Motor neuron (in vitro differentiated cells): ENCODE measurements at regions not wholly inside any gene's neighbourhood (a gene's known extent, or its start where the extent isn't known, plus 50 kb on each side); places are given as distances from the start of the nearest gene placed in this dataset.
A peak's percentile ranks its signal among the peaks of the same experiment; 100 is the strongest.

Experiments used
- ATAC-seq, 8 experiments: fragments of 200-7000 bp; cut with Tn5 transposase; replicated peaks in 6 of 8; 2 replicates each; pipeline ENCODE4 v1.8.0; 2021; ENCODE audit warnings: mild to moderate bottlenecking in 8 of 8, moderate library complexity in 8 of 8
- H3K27ac ChIP-seq, 2 donors: fragments of 250-450 bp; sonication (Bioruptor Pico); 2 replicates each; pipeline ENCODE4 v1.9.0; 2021; ENCODE audit warnings: antibody characterized with exemption in 2 of 2, mild to moderate bottlenecking in 2 of 2, moderate library complexity in 1 of 2
- H3K4me1 ChIP-seq, 2 donors: fragments of 250-450 bp; sonication (Bioruptor Pico); replicated peaks in 1 of 2; 2 replicates each; pipeline ENCODE4 v1.6.1; 2021; ENCODE audit warnings: antibody characterized with exemption in 2 of 2, mild to moderate bottlenecking in 2 of 2, moderate library complexity in 1 of 2
- H3K4me3 ChIP-seq, 5 donors: fragments of 250-450 bp; sonication (Bioruptor Pico); 2 replicates each; pipeline ENCODE4 v1.9.0; 2021; ENCODE audit warnings: antibody characterized with exemption in 5 of 5, mild to moderate bottlenecking in 5 of 5, moderate library complexity in 4 of 5
- WGBS, 10 experiments: fragments of 450-650 bp; shearing (Covaris generic); methylation state at CpG; one replicate each; pipeline ENCODE4 v1.0.0; 2022; 5-methylcytosine and 5-hydroxymethylcytosine counted together
- in situ Hi-C, 9 experiments: fragments of 400-800 bp; cut with MboI; loops; one replicate each; pipeline ENCODE4 v1.15.0; 2021; ENCODE audit warnings: low sequenced_read_pairs in 9 of 9, low pct_unique_long_range_greater_than_20kb in 2 of 9; ENCODE audit not compliant: unreplicated experiment in 9 of 9

DNA sequence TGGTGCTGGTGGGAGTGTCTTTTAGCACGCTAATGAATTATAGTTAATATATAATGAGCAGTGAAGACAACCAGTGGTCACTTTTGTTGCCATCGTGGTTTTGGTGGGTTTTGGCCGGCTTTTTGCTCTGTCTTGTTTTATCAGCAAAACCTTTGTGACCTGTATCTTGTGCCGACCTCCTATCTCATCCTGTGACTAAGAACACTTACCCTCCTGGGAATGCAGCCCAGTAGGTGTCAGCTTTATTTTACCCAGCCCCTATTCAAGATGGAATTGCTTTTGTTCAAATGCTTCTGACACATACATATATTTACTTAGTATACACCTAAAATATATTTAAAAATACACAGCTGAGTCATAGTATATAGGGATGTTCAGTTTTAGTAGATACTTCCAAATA lies 770.3 kb downstream of the PDCD6IP start:
- in situ Hi-C loops: no loop called here
- 15 to 95% (median 55%) methylated on average over 1 to 4 of the region's 4 CpGs; no CpG with 5 or more reads in 4 of the 10 experiments for WGBS, 10 experiments
- peaks cover 0 to 3% of the 10 kb centered on the region in 2 donors for H3K4me1 ChIP-seq
- H3K27ac ChIP-seq: no peak overlapping the region
- ATAC-seq: no peak
- H3K4me3 ChIP-seq: no peak overlapping the region

GRCh38 chr3:34569437-34569836 lies 771.0 kb downstream of the PDCD6IP start:
- 0 to 43% (median 4%) methylated on average over 1 of the region's 1 CpG; no CpG with 5 or more reads in 2 of the 10 experiments for WGBS, 10 experiments
- in situ Hi-C loops: no loop called here
- peaks cover 0 to 3% of the 10 kb centered on the region in 2 donors for H3K4me1 ChIP-seq
- H3K4me3 ChIP-seq: no peak overlapping the region
- ATAC-seq: no peak
- H3K27ac ChIP-seq: no peak overlapping the region

GRCh38 chr3:34570916-34571705 lies 772.7 kb downstream of the PDCD6IP start:
- 0 to 89% (median 63%) methylated on average over 2 to 4 of the region's 4 CpGs; no CpG with 5 or more reads in 1 of the 10 experiments for WGBS, 10 experiments
- peaks cover 0 to 3% of the 10 kb centered on the region in 2 donors for H3K4me1 ChIP-seq
- no peak overlapping the region for H3K27ac ChIP-seq
- in situ Hi-C loops: no loop called here
- no peak for ATAC-seq
- H3K4me3 ChIP-seq: no peak overlapping the region

GRCh38 chr3:34571714-34572113 lies 773.3 kb downstream of the PDCD6IP start:
- in situ Hi-C loops: no loop called here
- WGBS, 10 experiments: 0 to 100% (median 80%) methylated on average over 1 of the region's 1 CpG; no CpG with 5 or more reads in 1 of the 10 experiments

GRCh38 chr3:34575776-34576175 lies 777.3 kb downstream of the PDCD6IP start:
- Histone ChIP-seq H3K27ac (no peak overlapping the region), H3K4me3 (no peak overlapping the region), H3K4me1 (no peaks in the 10 kb centered on the region)
- no peak for ATAC-seq
- in situ Hi-C loops: no loop called here
- 0 to 93% (median 52%) methylated on average over 1 to 3 of the region's 3 CpGs; no CpG with 5 or more reads in 2 of the 10 experiments for WGBS, 10 experiments

More at GRCh38 chr3:34571714-34572113, 773.3 kb downstream of the PDCD6IP start:
- Histone ChIP-seq H3K4me1 (peaks cover 0 to 3% of the 10 kb centered on the region in 2 donors), H3K4me3 (no peak overlapping the region), H3K27ac (no peak overlapping the region)
- no peak for ATAC-seq

GRCh38 chr3:34582055-34582454 lies 783.6 kb downstream of the PDCD6IP start:
- Histone ChIP-seq H3K4me1 (no peaks in the 10 kb centered on the region), H3K4me3 (no peak overlapping the region), H3K27ac (no peak overlapping the region)
- in situ Hi-C loops: no loop called here
- ATAC-seq: peak in 3 of 8 experiments; percentile 59 to 62 (median 60)

- in situ Hi-C loops: no loop called here
- Histone ChIP-seq H3K4me3 (no peak overlapping the region), H3K27ac (no peak overlapping the region), H3K4me1 (no peaks in the 10 kb centered on the region)
- 0 to 80% (median 33%) methylated on average over 1 to 2 of the region's 2 CpGs; no CpG with 5 or more reads in 1 of the 10 experiments for WGBS, 10 experiments
- ATAC-seq: no peak
Observed at GRCh38 chr3:34583451-34583850, 785.0 kb downstream of the PDCD6IP start.

- H3K27ac ChIP-seq: no peak overlapping the region
- ATAC-seq: no peak
- 40 to 56% (median 50%) methylated on average over 1 of the region's 1 CpG; no CpG with 5 or more reads in 7 of the 10 experiments for WGBS, 10 experiments
- H3K4me3 ChIP-seq: no peak overlapping the region
- in situ Hi-C loops: no loop called here
- no peaks in the 10 kb centered on the region for H3K4me1 ChIP-seq
Observed at GRCh38 chr3:34584971-34585370, 786.5 kb downstream of the PDCD6IP start.

DNA sequence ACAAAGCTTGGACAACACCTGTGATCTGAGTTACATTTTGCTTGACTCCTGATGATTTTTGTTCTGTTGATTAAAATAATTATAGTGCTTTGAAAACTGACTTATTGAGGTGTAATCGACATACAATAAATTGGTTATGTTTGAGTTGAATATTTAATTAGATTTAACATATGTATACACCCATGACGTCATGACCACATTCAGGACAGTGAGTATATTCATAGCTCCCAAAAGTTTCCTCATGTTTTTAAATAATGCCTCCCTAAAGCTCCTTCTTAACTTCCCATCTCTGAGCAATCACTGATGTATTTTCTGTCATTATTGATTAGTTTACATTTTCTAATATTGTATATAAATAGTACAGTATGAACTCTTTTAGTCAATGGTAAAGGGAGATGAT lies 801.2 kb downstream of the PDCD6IP start:
- 0 to 100% (median 0%) methylated on average over 2 of the region's 2 CpGs; no CpG with 5 or more reads in 3 of the 10 experiments for WGBS, 10 experiments
- H3K4me3 ChIP-seq: no peak overlapping the region
- in situ Hi-C loops: no loop called here
- no peak for ATAC-seq
- H3K4me1 ChIP-seq: no peaks in the 10 kb centered on the region
- no peak overlapping the region for H3K27ac ChIP-seq

DNA sequence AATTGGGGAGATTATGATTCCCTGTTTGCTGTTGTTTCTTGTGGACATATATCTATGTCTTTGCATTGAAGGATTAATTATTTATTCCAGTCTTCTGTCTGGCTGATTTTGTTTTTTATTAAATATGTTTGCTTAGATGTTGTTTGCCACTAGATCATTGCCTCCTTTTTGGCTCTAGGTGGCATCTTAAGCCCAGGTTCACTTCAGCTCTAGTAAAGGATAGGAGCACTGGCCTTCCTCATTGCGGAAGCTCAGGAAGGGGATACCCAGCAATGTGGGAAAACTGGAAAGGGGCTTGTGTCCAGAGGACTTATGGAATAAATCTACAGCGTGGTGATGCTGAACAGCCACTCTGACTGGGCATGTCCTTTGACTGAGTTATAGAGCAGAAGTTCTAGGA lies 821.6 kb downstream of the PDCD6IP start:
- in situ Hi-C loops: no loop called here
- H3K27ac ChIP-seq: no peak overlapping the region
- peak in 1 of 8 experiments; percentile 64 for ATAC-seq
- no peaks in the 10 kb centered on the region for H3K4me1 ChIP-seq
- H3K4me3 ChIP-seq: no peak overlapping the region
- 0 to 100% (median 63%) methylated on average over 1 to 2 of the region's 2 CpGs; no CpG with 5 or more reads in 5 of the 10 experiments for WGBS, 10 experiments

- no peak overlapping the region for H3K4me3 ChIP-seq
- H3K4me1 ChIP-seq: no peaks in the 10 kb centered on the region
- ATAC-seq: no peak
- in situ Hi-C loops: no loop called here
- H3K27ac ChIP-seq: no peak overlapping the region
Observed at GRCh38 chr3:34626699-34627098, 828.3 kb downstream of the PDCD6IP start.

GRCh38 chr3:34634939-34635338 lies 836.5 kb downstream of the PDCD6IP start:
- H3K27ac ChIP-seq: no peak overlapping the region
- H3K4me1 ChIP-seq: peaks cover 0 to 4% of the 10 kb centered on the region in 2 donors
- no peak for ATAC-seq
- H3K4me3 ChIP-seq: no peak overlapping the region
- in situ Hi-C loops: no loop called here
- whole genome bisulfite sequencing, 10 experiments: 0 to 86% (median 78%) methylated on average over 1 to 5 of the region's 6 CpGs; no CpG with 5 or more reads in 4 of the 10 experiments

GRCh38 chr3:34635352-34635850 lies 837.0 kb downstream of the PDCD6IP start:
- ATAC-seq: peak in 1 of 8 experiments; percentile 61
- peaks cover 0 to 4% of the 10 kb centered on the region in 2 donors for H3K4me1 ChIP-seq
- H3K27ac ChIP-seq: no peak overlapping the region
- 0 to 88% (median 50%) methylated on average over 1 to 10 of the region's 11 CpGs; no CpG with 5 or more reads in 3 of the 10 experiments for WGBS, 10 experiments
- in situ Hi-C loops: no loop called here
- no peak overlapping the region for H3K4me3 ChIP-seq
